IPS-18c (cell line): ENCODE measurements at regions not wholly inside any gene's neighbourhood (a gene's known extent, or its start where the extent isn't known, plus 50 kb on each side); places are given as distances from the start of the nearest gene placed in this dataset.

Experiments
- H3K4me3 ChIP-seq: 2 replicates; pipeline ENCODE4 v1.7.0; 2013; ENCODE audit warnings: low read depth, mild to moderate bottlenecking, low read length, moderate library complexity; ENCODE audit not compliant: insufficient read depth
- H3K9me3 ChIP-seq: one replicate; pipeline ENCODE4 v1.6.1; 2013; ENCODE audit warnings: mild to moderate bottlenecking, low read length, moderate library complexity; ENCODE audit not compliant: control insufficient read depth, insufficient read depth

DNA sequence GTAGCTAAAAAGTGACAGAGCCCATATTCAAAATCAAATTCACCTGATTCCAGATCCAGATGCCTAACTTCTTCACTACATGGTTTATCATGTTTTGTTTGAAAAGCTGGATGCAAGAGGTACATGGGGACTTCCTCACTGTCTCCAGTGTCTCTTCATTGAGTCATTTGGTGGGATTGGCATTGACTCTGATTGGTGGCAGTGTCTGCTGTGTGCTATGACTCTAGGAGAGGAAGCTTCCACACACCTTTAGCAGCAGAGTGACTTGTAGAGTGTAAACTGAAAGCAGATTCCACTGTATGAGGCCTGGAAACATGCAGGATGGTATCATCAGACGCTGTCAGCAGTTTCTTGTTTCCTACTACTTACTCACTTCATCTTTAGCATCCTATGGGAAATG lies 250.9 kb upstream of the SEMA6A start:
- Histone ChIP-seq H3K9me3 (no peaks in the 10 kb centered on the region), H3K4me3 (no peak overlapping the region)

- H3K9me3 ChIP-seq: no peaks in the 10 kb centered on the region
- H3K4me3 ChIP-seq: no peak overlapping the region
Measured at GRCh38 chr5:116824751-116825438, 250.3 kb upstream of the SEMA6A start.

DNA sequence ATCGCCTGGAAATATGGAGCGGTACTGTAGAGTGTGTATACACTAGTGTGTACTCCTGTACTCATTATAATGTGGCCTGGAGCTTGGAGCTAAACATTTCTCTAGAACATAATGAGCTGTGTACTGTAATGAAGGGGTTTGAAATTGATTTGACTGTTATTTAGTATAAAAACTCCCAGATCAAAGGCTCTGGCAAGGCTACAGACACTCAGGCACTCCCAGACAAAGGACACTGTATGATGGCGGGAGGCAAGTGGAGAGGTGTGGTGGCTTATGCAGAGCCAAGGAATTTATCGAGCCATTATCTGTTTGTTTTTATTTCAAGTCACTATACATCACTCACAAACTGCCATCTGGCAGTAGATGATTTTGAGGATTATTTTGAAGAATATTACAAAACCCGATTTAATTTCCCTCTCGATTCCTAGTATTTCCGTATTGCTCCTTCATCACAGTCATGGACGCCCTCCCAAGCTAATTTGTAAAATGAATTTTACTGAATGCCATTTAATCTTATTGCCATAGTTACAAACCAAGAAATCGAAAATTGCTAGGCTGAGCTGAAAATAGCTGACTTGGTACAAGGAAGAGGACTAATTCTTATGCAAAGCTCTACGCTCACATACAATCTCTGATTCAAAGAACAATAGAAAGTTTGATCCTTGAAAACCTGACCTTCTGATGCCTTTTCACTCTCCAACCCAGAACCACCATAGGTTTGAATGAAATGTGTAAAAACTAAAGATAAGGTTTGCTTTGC lies 240.2 kb upstream of the SEMA6A start:
- Histone ChIP-seq H3K9me3 (no peaks in the 10 kb centered on the region), H3K4me3 (no peak overlapping the region)

DNA sequence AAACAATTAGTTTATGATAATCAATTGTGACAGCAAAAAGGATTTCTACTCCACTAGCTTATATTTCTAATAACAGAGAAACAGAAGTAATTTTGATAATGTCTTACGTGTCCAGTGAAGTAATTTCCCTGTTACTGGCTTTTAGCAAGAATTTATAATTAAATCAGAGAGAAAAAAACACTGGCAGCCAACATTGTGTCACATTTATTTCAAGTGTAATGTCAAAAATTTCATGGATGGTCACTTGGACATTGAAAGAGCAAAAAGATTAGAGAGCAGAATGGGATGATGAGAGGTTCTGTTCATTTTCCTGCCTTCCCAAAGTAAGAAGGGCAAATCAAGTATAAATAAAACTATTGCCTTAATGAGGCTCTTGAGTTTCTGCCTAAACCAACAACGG lies 239.3 kb upstream of the SEMA6A start:
- H3K4me3 ChIP-seq: no peak overlapping the region
- H3K9me3 ChIP-seq: no peaks in the 10 kb centered on the region

DNA sequence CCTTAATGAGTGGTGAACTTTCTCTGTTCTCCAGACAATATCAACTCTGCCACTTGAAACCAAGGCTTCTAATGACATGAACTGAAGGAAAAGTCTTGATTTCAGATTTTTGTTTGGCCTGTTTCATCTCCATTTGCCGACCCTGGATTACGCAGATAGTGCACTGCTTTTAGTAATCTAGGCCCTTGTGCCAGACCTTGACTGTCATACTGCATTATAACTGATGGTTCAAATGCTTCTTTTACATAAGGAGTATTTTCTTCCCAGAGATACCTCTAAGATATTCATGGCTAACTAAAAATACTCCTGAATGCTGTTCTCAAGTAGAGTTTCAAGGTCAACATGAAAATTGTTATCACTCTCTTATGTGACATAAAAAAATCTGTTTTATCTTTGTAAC lies 238.7 kb upstream of the SEMA6A start:
- no peak overlapping the region for H3K4me3 ChIP-seq

GRCh38 chr5:116810951-116811350 lies 236.3 kb upstream of the SEMA6A start:
- H3K9me3 ChIP-seq: no peaks in the 10 kb centered on the region
- no peak overlapping the region for H3K4me3 ChIP-seq

More for the DNA sequence above, 238.7 kb upstream of the SEMA6A start:
- H3K9me3 ChIP-seq: no peaks in the 10 kb centered on the region

GRCh38 chr5:116806836-116807235 lies 232.2 kb upstream of the SEMA6A start:
- no peak overlapping the region for H3K4me3 ChIP-seq
- H3K9me3 ChIP-seq: no peaks in the 10 kb centered on the region

- H3K4me3 ChIP-seq: no peak overlapping the region
- no peaks in the 10 kb centered on the region for H3K9me3 ChIP-seq
Measured at GRCh38 chr5:116799401-116799800, 224.8 kb upstream of the SEMA6A start.

DNA sequence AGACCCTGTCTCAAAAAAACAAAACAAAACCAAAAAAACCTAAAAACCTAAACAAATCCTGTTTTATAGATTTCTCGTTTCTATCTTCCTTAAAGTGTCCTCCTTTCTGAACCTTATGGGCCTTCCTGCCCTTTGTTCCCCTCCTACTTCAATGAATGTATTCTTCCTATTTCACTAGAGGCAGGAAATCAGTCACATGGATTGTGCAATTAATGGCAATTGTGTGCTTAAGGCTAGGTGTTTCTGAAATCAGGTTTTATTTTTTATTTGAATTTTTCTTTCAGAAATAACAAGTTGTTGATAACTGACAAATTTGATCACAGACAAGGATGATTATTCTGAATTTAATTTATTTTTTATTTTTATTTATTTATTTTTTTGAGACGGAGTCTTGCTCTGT lies 220.6 kb upstream of the SEMA6A start:
- Histone ChIP-seq H3K4me3 (no peak overlapping the region), H3K9me3 (no peaks in the 10 kb centered on the region)

DNA sequence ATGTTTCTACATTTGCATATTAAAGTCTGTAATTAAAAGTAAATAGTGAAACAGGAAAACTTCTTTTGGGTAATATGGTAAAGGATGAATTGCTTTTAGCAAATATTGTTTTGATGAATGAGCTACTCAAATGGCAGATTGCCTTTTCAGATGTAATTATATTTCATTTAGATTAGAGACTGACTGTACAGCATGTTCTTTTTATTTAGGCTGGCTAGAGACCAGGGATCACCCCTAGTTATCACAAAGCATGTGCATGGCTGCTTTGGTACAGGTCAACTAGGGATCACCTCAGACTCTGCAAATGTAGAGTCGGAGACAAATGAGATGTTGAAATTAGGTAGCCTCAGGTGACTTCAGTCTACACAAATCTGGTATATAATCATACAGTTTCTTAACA lies 214.9 kb upstream of the SEMA6A start:
- Histone ChIP-seq H3K4me3 (no peak overlapping the region), H3K9me3 (no peaks in the 10 kb centered on the region)

GRCh38 chr5:116788851-116789403 lies 214.3 kb upstream of the SEMA6A start:
- Histone ChIP-seq H3K4me3 (no peak overlapping the region), H3K9me3 (no peaks in the 10 kb centered on the region)

DNA sequence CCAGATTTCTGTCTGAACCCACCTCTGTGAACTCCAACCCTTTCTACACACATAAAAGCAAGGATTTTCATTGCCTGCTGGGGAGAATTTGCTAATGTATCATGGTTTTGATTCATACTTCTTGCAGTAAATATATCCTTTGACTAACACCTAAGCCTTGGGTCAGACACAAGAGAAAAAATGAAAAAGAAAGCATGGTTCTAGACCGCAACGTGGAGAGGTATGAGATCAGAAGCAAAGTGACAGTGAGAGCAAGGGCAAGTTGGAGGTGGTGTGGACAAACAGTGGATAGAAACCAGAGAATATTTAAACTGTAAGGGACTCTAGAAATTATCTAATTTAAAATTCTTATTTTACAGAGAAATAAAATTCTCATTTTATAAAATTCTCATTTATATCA lies 212.9 kb upstream of the SEMA6A start:
- no peak overlapping the region for H3K4me3 ChIP-seq
- H3K9me3 ChIP-seq: no peaks in the 10 kb centered on the region

GRCh38 chr5:116785106-116785505 lies 210.5 kb upstream of the SEMA6A start:
- Histone ChIP-seq H3K4me3 (no peak overlapping the region), H3K9me3 (peaks cover 2% of the 10 kb centered on the region)

DNA sequence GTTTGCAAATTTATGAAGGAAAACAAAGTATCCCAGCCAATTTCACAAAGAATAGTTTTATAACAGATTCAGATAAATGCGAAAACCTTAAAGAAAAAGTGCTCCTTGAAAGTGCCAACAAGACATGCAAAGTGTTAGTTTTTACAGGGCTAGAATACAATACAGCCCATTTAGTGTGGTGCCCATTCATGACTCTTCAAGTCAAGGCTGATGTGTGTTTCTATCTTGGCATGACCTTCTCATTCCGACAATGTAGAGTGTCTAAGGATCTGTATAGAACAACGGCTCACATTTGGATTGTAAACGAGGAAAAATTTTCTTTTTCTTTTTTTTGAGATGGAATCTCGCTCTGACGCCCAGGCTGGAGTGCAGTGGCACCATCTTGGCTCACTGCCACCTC lies 205.2 kb upstream of the SEMA6A start:
- peaks cover 2% of the 10 kb centered on the region for H3K9me3 ChIP-seq
- H3K4me3 ChIP-seq: no peak overlapping the region

DNA sequence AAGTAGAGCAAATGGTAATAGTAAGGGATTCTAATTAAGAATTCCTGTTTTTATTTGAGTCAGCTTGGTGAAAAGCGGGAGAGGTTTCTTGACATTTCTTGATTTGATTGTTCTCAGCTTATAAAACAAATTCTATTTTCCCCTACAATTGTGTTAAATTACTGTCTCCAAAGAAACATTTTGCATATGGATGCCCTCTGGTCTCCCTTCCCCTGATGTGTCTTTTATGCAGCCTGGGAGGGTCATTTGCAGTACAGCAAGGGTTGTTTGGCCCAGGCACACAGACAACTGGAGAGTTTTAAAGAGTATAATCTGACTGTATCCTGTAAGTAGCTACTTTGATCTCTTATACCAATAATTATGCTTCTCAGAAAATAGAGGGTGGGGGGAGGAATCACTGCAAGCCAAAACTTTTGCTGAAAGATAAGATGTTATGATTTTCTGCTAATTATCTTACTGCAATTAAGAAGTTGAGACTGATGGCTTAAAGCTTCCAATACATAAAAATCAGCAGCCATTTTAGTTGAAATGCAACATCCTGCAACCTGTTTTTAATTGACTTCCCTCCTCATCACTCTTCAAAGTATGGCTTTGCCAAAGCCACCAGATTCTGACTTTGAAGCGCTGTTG lies 204.1 kb upstream of the SEMA6A start:
- Histone ChIP-seq H3K4me3 (no peak overlapping the region), H3K9me3 (peaks cover 2% of the 10 kb centered on the region)

DNA sequence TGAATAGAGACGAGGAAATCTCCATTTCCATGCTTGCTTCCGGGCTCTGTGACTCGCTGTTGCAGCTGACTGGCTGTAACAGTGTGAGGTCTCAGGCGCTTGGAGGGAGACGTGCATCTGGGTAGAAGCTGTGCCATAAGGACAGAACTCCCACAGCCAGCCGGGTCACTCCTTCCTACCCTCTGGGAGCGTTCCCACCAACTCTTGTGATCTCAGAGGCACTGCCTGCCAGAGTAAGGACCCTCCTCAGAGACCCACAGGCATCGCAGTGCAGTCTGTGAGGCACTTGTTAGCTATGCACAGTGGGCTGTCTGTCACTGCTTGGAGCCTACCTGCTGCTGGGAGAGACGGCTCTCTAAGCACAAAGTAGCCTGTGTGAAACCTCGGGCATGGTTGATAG lies 203.4 kb upstream of the SEMA6A start:
- peaks cover 2% of the 10 kb centered on the region for H3K9me3 ChIP-seq
- no peak overlapping the region for H3K4me3 ChIP-seq

- Histone ChIP-seq H3K9me3 (no peaks in the 10 kb centered on the region), H3K4me3 (no peak overlapping the region)
Measured at GRCh38 chr5:116773926-116774325, 199.3 kb upstream of the SEMA6A start.

GRCh38 chr5:116772806-116773205 lies 198.2 kb upstream of the SEMA6A start:
- Histone ChIP-seq H3K9me3 (no peaks in the 10 kb centered on the region), H3K4me3 (no peak overlapping the region)
